K562 (cell line): ENCODE measurements at regions not wholly inside any gene's neighbourhood (a gene's known extent, or its start where the extent isn't known, plus 50 kb on each side); places are given as distances from the start of the nearest gene placed in this dataset.

Experiments
- ELF4 ChIP-seq: fragments of 450-650 bp; formaldehyde crosslinking; IDR thresholded peaks from 2 replicates; pipeline ENCODE4 v1.4.0; 2022; ENCODE audit warnings: missing genetic modification characterization
- TF ChIP-seq, protein P1 (sequence below): fragments of 450-650 bp; IDR thresholded peaks from 2 replicates; pipeline ENCODE4 v1.6.1; 2016; ENCODE audit warnings: mild to moderate bottlenecking, moderate library complexity
- TF ChIP-seq, protein P2 (sequence below): fragments of 450-650 bp; IDR thresholded peaks from 2 replicates; pipeline ENCODE4 v1.6.1; 2014; ENCODE audit warnings: low read depth, mild to moderate bottlenecking, moderate library complexity, borderline replicate concordance
- TF ChIP-seq, protein P3 (sequence below): sonication (generic); formaldehyde crosslinking; IDR thresholded peaks from 2 replicates; pipeline ENCODE4 v1.8.0; 2022; ENCODE audit warnings: missing genetic modification reagents, mild to moderate bottlenecking, borderline replicate concordance

DNA sequence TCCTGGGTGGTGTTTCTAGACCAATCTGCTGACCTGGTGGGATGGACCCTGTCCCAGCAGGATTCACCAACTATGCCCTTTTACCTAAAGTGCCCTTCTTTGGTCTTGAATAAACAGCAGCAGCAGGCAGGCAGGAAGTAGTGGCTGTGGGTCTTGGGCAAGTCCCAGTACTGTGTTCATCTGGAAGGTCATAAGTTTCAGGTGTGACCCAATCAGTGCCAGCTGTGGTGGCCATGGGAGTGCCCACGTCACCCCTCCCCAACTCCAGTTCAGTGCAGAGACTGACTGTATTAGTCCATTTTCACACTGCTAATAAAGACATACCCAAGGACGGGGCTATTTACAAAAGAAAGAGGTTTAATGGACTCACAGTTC is 148.3 kb upstream of the SRD5A2 start (continued):
- TF ChIP-seq, protein P1, sequence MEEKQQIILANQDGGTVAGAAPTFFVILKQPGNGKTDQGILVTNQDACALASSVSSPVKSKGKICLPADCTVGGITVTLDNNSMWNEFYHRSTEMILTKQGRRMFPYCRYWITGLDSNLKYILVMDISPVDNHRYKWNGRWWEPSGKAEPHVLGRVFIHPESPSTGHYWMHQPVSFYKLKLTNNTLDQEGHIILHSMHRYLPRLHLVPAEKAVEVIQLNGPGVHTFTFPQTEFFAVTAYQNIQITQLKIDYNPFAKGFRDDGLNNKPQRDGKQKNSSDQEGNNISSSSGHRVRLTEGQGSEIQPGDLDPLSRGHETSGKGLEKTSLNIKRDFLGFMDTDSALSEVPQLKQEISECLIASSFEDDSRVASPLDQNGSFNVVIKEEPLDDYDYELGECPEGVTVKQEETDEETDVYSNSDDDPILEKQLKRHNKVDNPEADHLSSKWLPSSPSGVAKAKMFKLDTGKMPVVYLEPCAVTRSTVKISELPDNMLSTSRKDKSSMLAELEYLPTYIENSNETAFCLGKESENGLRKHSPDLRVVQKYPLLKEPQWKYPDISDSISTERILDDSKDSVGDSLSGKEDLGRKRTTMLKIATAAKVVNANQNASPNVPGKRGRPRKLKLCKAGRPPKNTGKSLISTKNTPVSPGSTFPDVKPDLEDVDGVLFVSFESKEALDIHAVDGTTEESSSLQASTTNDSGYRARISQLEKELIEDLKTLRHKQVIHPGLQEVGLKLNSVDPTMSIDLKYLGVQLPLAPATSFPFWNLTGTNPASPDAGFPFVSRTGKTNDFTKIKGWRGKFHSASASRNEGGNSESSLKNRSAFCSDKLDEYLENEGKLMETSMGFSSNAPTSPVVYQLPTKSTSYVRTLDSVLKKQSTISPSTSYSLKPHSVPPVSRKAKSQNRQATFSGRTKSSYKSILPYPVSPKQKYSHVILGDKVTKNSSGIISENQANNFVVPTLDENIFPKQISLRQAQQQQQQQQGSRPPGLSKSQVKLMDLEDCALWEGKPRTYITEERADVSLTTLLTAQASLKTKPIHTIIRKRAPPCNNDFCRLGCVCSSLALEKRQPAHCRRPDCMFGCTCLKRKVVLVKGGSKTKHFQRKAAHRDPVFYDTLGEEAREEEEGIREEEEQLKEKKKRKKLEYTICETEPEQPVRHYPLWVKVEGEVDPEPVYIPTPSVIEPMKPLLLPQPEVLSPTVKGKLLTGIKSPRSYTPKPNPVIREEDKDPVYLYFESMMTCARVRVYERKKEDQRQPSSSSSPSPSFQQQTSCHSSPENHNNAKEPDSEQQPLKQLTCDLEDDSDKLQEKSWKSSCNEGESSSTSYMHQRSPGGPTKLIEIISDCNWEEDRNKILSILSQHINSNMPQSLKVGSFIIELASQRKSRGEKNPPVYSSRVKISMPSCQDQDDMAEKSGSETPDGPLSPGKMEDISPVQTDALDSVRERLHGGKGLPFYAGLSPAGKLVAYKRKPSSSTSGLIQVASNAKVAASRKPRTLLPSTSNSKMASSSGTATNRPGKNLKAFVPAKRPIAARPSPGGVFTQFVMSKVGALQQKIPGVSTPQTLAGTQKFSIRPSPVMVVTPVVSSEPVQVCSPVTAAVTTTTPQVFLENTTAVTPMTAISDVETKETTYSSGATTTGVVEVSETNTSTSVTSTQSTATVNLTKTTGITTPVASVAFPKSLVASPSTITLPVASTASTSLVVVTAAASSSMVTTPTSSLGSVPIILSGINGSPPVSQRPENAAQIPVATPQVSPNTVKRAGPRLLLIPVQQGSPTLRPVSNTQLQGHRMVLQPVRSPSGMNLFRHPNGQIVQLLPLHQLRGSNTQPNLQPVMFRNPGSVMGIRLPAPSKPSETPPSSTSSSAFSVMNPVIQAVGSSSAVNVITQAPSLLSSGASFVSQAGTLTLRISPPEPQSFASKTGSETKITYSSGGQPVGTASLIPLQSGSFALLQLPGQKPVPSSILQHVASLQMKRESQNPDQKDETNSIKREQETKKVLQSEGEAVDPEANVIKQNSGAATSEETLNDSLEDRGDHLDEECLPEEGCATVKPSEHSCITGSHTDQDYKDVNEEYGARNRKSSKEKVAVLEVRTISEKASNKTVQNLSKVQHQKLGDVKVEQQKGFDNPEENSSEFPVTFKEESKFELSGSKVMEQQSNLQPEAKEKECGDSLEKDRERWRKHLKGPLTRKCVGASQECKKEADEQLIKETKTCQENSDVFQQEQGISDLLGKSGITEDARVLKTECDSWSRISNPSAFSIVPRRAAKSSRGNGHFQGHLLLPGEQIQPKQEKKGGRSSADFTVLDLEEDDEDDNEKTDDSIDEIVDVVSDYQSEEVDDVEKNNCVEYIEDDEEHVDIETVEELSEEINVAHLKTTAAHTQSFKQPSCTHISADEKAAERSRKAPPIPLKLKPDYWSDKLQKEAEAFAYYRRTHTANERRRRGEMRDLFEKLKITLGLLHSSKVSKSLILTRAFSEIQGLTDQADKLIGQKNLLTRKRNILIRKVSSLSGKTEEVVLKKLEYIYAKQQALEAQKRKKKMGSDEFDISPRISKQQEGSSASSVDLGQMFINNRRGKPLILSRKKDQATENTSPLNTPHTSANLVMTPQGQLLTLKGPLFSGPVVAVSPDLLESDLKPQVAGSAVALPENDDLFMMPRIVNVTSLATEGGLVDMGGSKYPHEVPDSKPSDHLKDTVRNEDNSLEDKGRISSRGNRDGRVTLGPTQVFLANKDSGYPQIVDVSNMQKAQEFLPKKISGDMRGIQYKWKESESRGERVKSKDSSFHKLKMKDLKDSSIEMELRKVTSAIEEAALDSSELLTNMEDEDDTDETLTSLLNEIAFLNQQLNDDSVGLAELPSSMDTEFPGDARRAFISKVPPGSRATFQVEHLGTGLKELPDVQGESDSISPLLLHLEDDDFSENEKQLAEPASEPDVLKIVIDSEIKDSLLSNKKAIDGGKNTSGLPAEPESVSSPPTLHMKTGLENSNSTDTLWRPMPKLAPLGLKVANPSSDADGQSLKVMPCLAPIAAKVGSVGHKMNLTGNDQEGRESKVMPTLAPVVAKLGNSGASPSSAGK = no peak
- TF ChIP-seq, protein P2, sequence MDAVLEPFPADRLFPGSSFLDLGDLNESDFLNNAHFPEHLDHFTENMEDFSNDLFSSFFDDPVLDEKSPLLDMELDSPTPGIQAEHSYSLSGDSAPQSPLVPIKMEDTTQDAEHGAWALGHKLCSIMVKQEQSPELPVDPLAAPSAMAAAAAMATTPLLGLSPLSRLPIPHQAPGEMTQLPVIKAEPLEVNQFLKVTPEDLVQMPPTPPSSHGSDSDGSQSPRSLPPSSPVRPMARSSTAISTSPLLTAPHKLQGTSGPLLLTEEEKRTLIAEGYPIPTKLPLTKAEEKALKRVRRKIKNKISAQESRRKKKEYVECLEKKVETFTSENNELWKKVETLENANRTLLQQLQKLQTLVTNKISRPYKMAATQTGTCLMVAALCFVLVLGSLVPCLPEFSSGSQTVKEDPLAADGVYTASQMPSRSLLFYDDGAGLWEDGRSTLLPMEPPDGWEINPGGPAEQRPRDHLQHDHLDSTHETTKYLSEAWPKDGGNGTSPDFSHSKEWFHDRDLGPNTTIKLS = no peak
- no peak for TF ChIP-seq ELF4
- TF ChIP-seq, protein P3, sequence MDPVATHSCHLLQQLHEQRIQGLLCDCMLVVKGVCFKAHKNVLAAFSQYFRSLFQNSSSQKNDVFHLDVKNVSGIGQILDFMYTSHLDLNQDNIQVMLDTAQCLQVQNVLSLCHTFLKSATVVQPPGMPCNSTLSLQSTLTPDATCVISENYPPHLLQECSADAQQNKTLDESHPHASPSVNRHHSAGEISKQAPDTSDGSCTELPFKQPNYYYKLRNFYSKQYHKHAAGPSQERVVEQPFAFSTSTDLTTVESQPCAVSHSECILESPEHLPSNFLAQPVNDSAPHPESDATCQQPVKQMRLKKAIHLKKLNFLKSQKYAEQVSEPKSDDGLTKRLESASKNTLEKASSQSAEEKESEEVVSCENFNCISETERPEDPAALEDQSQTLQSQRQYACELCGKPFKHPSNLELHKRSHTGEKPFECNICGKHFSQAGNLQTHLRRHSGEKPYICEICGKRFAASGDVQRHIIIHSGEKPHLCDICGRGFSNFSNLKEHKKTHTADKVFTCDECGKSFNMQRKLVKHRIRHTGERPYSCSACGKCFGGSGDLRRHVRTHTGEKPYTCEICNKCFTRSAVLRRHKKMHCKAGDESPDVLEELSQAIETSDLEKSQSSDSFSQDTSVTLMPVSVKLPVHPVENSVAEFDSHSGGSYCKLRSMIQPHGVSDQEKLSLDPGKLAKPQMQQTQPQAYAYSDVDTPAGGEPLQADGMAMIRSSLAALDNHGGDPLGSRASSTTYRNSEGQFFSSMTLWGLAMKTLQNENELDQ (CRISPR knock-in tag) = no peak
